SK-N-SH (cell line): ENCODE measurements at regions not wholly inside any gene's neighbourhood (a gene's known extent, or its start where the extent isn't known, plus 50 kb on each side); places are given as distances from the start of the nearest gene placed in this dataset.

Source experiments
- CTCF ChIA-PET: fragments of 300-600, 350-600 bp; formaldehyde crosslinking; extraction: SDS; loops from one replicate; lab custom pipeline; 2021; lab: Yijun Ruan, JAX
- POLR2A ChIA-PET: fragments of 350-600 bp; sonication (Branson Sonifier 250); formaldehyde crosslinking; extraction: SDS; loops from one replicate; lab custom pipeline; 2020; ENCODE audit warnings: antibody characterized with exemption, inconsistent platforms; lab: Yijun Ruan, JAX
- DNase-seq: peaks from one replicate; pipeline ENCODE4 v3.0.0; 2012
- H2AFZ ChIP-seq: fragments of 200-600 bp; sonication (generic); 2 replicates; pipeline ENCODE4 v1.8.1; 2016; ENCODE audit warnings: antibody characterized with exemption, mild to moderate bottlenecking, low read depth
- H3F3A ChIP-seq: fragments of 200-600 bp; sonication (generic); replicated peaks from 2 replicates; pipeline ENCODE3; 2016; ENCODE audit warnings: antibody characterized with exemption, mild to moderate bottlenecking; ENCODE audit not compliant: insufficient read depth
- H3K27ac ChIP-seq, 2 experiments: fragments of 200-500 bp in 1 of 2; fragments of 200-600 bp in 1 of 2; sonication (Bioruptor generic) in 1 of 2; sonication (generic), shearing (Covaris generic) in 1 of 2; 2 replicates each; pipeline versions ENCODE4 v1.5.1 to v1.6.1; 2014 to 2016; ENCODE audit warnings: low read depth in 2 of 2, inconsistent platforms in 1 of 2, low read length in 1 of 2, mild to moderate bottlenecking in 1 of 2, mixed read lengths in 1 of 2
- H3K27me3 ChIP-seq: fragments of 200-600 bp; sonication (generic), shearing (Covaris generic); 2 replicates; pipeline ENCODE4 v1.6.1; 2016; ENCODE audit warnings: mixed run types; ENCODE audit not compliant: insufficient read depth
- H3K36me3 ChIP-seq, 2 experiments: fragments of 200-500 bp in 1 of 2; fragments of 200-600 bp in 1 of 2; sonication (Bioruptor generic) in 1 of 2; sonication (generic) in 1 of 2; replicated peaks in 1 of 2; 2 replicates each; pipeline versions ENCODE3 to v1.5.1; 2014 to 2016; ENCODE audit warnings: low read length in 1 of 2, mild to moderate bottlenecking in 1 of 2; ENCODE audit not compliant: insufficient read depth in 2 of 2, control insufficient read depth in 1 of 2
- H3K4me1 ChIP-seq, 2 experiments: fragments of 200-500 bp in 1 of 2; fragments of 200-600 bp in 1 of 2; sonication (Bioruptor generic) in 1 of 2; sonication (generic), shearing (Covaris generic) in 1 of 2; 2 replicates each; pipeline versions ENCODE4 v1.5.1 to v1.6.1; 2014 to 2016; ENCODE audit warnings: low read depth in 1 of 2, low read length in 1 of 2, mixed run types in 1 of 2; ENCODE audit not compliant: insufficient read depth in 2 of 2, control insufficient read depth in 1 of 2
- H3K4me2 ChIP-seq: fragments of 200-600 bp; sonication (generic), shearing (Covaris generic); 2 replicates; pipeline ENCODE4 v1.6.1; 2017; ENCODE audit warnings: mixed run types
- H3K4me3 ChIP-seq, 2 experiments: fragments of 200-500 bp in 1 of 2; fragments of 200-600 bp in 1 of 2; sonication (Bioruptor generic) in 1 of 2; sonication (generic), shearing (Covaris generic) in 1 of 2; 2 replicates each; pipeline versions ENCODE4 v1.5.1 to v1.8.1; 2014 to 2016; ENCODE audit warnings: low read depth in 2 of 2, inconsistent platforms in 1 of 2, low read length in 1 of 2, mild to moderate bottlenecking in 1 of 2, mixed read lengths in 1 of 2, moderate library complexity in 1 of 2
- H3K79me2 ChIP-seq: fragments of 200-600 bp; sonication (generic); 2 replicates; pipeline ENCODE4 v1.8.1; 2017; ENCODE audit warnings: mild to moderate bottlenecking; ENCODE audit not compliant: insufficient read depth
- H3K9ac ChIP-seq: fragments of 200-600 bp; sonication (generic); 2 replicates; pipeline ENCODE4 v1.6.1; 2017; ENCODE audit warnings: mixed run types
- H3K9me2 ChIP-seq: fragments of 200-600 bp; sonication (generic); 2 replicates; pipeline ENCODE4 v1.6.1; 2017; ENCODE audit warnings: mixed run types
- H3K9me3 ChIP-seq: fragments of 200-600 bp; sonication (generic); 2 replicates; pipeline ENCODE4 v1.6.1; 2017; ENCODE audit warnings: mixed run types, mild to moderate bottlenecking, moderate library complexity
- H4K20me1 ChIP-seq: fragments of 200-600 bp; sonication (generic); 2 replicates; pipeline ENCODE4 v1.6.1; 2017; ENCODE audit warnings: mild to moderate bottlenecking, mixed run types; ENCODE audit not compliant: insufficient read depth
- EP300 ChIP-seq, 2 experiments: IDR thresholded peaks; 2 replicates each; pipeline versions ENCODE4 v1.4.0 to v1.6.1; 2012; ENCODE audit warnings: borderline replicate concordance in 1 of 2, low read depth in 1 of 2, low read length in 1 of 2
- FOXJ3 ChIP-seq: sonication (generic); formaldehyde crosslinking; IDR thresholded peaks from 2 replicates; pipeline ENCODE4 v1.5.1; 2020; ENCODE audit warnings: mild to moderate bottlenecking, missing genetic modification reagents
- GATA2 ChIP-seq: sonication (generic); formaldehyde crosslinking; IDR thresholded peaks from 2 replicates; pipeline ENCODE4 v1.5.0; 2020; ENCODE audit warnings: mild to moderate bottlenecking, missing genetic modification reagents
- MXI1 ChIP-seq: IDR thresholded peaks from 2 replicates; pipeline ENCODE4 v1.6.1; 2012; ENCODE audit warnings: mild to moderate bottlenecking, low read depth, low read length, improper control_type of control experiment
- PBX3 ChIP-seq: IDR thresholded peaks from 2 replicates; pipeline ENCODE4; 2012
- POLR2AphosphoS5 ChIP-seq: IDR thresholded peaks from 2 replicates; pipeline ENCODE4 v1.6.1; 2012; ENCODE audit warnings: low read depth, low read length
- RXRA ChIP-seq: IDR thresholded peaks from 2 replicates; pipeline ENCODE4 v1.4.0; 2012; ENCODE audit warnings: low read depth, mild to moderate bottlenecking, borderline replicate concordance
- SMC3 ChIP-seq: IDR thresholded peaks from 2 replicates; pipeline ENCODE4 v1.6.1; 2012; ENCODE audit warnings: low read depth, low read length, improper control_type of control experiment
- TCF12 ChIP-seq: IDR thresholded peaks from 2 replicates; pipeline ENCODE4 v1.4.0; 2012
- TEAD4 ChIP-seq: IDR thresholded peaks from 2 replicates; pipeline ENCODE4 v1.4.0; 2012; ENCODE audit warnings: mild to moderate bottlenecking, borderline replicate concordance; ENCODE audit not compliant: insufficient read depth
- ZBTB33 ChIP-seq: IDR thresholded peaks from 2 replicates; pipeline ENCODE4 v1.4.0; 2012; ENCODE audit warnings: low read depth, borderline replicate concordance
- WGBS: methylation state at CpG from one replicate; pipeline ENCODE4 v1.1.6; 2017; ENCODE audit warnings: low lambda C conversion rate; 5-methylcytosine and 5-hydroxymethylcytosine counted together
- small RNA-seq, 7 experiments: library from RNA; depleted of rRNA; stranded (forward); fragments of <200 nt; gene quantifications; one replicate each; pipeline ENCODE3, GENCODE V24; 2012
- TF ChIP-seq, protein P1 (sequence below): IDR thresholded peaks from 2 replicates; pipeline ENCODE4 v1.4.0; 2012; ENCODE audit warnings: low read depth
- TF ChIP-seq, protein P2 (sequence below): fragments of 200-600 bp; sonication (generic); IDR thresholded peaks from 2 replicates; pipeline ENCODE4 v1.6.1; 2017; ENCODE audit warnings: antibody characterized with exemption, mild to moderate bottlenecking, moderate library complexity

- CTCF ChIA-PET: interaction anchor here (3.0 kb wide), 1 partner anchor 25 kb away, joined by 13 read pairs; no protein-coding TSS in a partner anchor
- Histone ChIP-seq H3F3A (no peaks in the 10 kb centered on the region), H3K36me3 (no peaks in the 10 kb centered on the region), H3K27ac (no peak overlapping the region), H3K4me2 (no peak overlapping the region), H3K27me3 (no peaks in the 10 kb centered on the region), H3K9ac (no peak overlapping the region), H3K4me3 (no peak overlapping the region), H3K9me3 (no peaks in the 10 kb centered on the region), H2AFZ (no peak overlapping the region), H3K9me2 (no peaks in the 10 kb centered on the region), H4K20me1 (no peaks in the 10 kb centered on the region), H3K4me1 (no peaks in the 10 kb centered on the region), H3K79me2 (no peaks in the 10 kb centered on the region)
- no peak for TF ChIP-seq EP300 (IDR thresholded peaks at IDR 0.05; ENCODE audit: borderline replicate concordance in 1 of 2, low read depth in 1 of 2, low read length in 1 of 2)
- WGBS: 85% methylated on average over 4 of the region's 4 CpGs
- POLR2A ChIA-PET: no interaction called here
- no peak for DNase-seq
Measured at GRCh38 chr2:60699617-60700016, 56.5 kb upstream of the PAPOLG start.

- H3K4me2 ChIP-seq: no peak overlapping the region
- no peak overlapping the region for H2AFZ ChIP-seq
- no peaks in the 10 kb centered on the region for H3K9me3 ChIP-seq
- H3K9me2 ChIP-seq: no peaks in the 10 kb centered on the region
- no peaks in the 10 kb centered on the region for H3K36me3 ChIP-seq
- H3K27ac ChIP-seq: no peak overlapping the region
- H3K79me2 ChIP-seq: no peaks in the 10 kb centered on the region
- H4K20me1 ChIP-seq: no peaks in the 10 kb centered on the region
- H3K4me3 ChIP-seq: no peak overlapping the region
- no peak overlapping the region for H3K9ac ChIP-seq
- POLR2A ChIA-PET: no interaction called here
- TF ChIP-seq ZBTB33: no peak
- TF ChIP-seq PBX3: no peak
- TF ChIP-seq, protein P1, sequence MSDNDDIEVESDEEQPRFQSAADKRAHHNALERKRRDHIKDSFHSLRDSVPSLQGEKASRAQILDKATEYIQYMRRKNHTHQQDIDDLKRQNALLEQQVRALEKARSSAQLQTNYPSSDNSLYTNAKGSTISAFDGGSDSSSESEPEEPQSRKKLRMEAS: no peak
- no peak for TF ChIP-seq TEAD4
- no peak for TF ChIP-seq GATA2
- TF ChIP-seq POLR2AphosphoS5: no peak
- no peak for TF ChIP-seq TCF12
- TF ChIP-seq FOXJ3 (CRISPR knock-in tag): no peak
- no peak for TF ChIP-seq MXI1
- TF ChIP-seq RXRA: no peak
- TF ChIP-seq, protein P2, sequence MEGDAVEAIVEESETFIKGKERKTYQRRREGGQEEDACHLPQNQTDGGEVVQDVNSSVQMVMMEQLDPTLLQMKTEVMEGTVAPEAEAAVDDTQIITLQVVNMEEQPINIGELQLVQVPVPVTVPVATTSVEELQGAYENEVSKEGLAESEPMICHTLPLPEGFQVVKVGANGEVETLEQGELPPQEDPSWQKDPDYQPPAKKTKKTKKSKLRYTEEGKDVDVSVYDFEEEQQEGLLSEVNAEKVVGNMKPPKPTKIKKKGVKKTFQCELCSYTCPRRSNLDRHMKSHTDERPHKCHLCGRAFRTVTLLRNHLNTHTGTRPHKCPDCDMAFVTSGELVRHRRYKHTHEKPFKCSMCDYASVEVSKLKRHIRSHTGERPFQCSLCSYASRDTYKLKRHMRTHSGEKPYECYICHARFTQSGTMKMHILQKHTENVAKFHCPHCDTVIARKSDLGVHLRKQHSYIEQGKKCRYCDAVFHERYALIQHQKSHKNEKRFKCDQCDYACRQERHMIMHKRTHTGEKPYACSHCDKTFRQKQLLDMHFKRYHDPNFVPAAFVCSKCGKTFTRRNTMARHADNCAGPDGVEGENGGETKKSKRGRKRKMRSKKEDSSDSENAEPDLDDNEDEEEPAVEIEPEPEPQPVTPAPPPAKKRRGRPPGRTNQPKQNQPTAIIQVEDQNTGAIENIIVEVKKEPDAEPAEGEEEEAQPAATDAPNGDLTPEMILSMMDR: no peak
- TF ChIP-seq SMC3: no peak
- TF ChIP-seq, all 33 proteins: peak for 0
- CTCF ChIA-PET: interaction anchor here (0.6 to 9.3 kb wide), 7 partner anchors 9 to 431 kb away, joined by 3 to 107 read pairs (median 3); no protein-coding TSS in a partner anchor
- Histone ChIP-seq H3K27me3 (no peaks in the 10 kb centered on the region), H3K4me1 (no peaks in the 10 kb centered on the region), H3F3A (no peaks in the 10 kb centered on the region)
- 66% methylated on average over 4 of the region's 4 CpGs for WGBS
- no peak for DNase-seq
Measured at GRCh38 chr2:60706021-60706420, 50.0 kb upstream of the PAPOLG start.

Small RNAs in the stretch of these regions (small RNA-seq; reads per million reads assigned to genes)
- gene RN7SL361P: 0 reads per million in 7 experiments
